H1 (cell line): ENCODE measurements at regions not wholly inside any gene's neighbourhood (a gene's known extent, or its start where the extent isn't known, plus 50 kb on each side); places are given as distances from the start of the nearest gene placed in this dataset.

ENCODE experiments used
- CTCF ChIA-PET: fragments of 300-600 bp; sonication (Branson Sonifier 250); formaldehyde crosslinking; loops from one replicate; lab custom pipeline; 2021; ENCODE audit not compliant: partially characterized antibody; lab: Charles Lee
- POLR2A ChIA-PET: fragments of 300-600 bp; sonication (Branson Sonifier 250); formaldehyde crosslinking; loops from one replicate; lab custom pipeline; 2021; ENCODE audit warnings: inconsistent platforms; ENCODE audit not compliant: partially characterized antibody; lab: Charles Lee
- DNase-seq, 2 experiments: peaks; one replicate each; pipeline versions ENCODE4 v3.0.0 to v3.0.0-alpha.2; 2010 to 2022; ENCODE audit warnings: low spot score in 2 of 2, low read depth in 1 of 2, mixed read lengths in 1 of 2
- FAIRE-seq: peaks from 2 replicates; lab custom pipeline; 2011; peaks lifted over from hg19 to GRCh38; lab: Jason Lieb, UNC
- H2AFZ ChIP-seq: 2 replicates; pipeline ENCODE4 v1.8.1; 2012; ENCODE audit warnings: low read length, inconsistent platforms
- H2AK5ac ChIP-seq: 2 replicates; pipeline ENCODE4 v1.6.1; 2013; ENCODE audit warnings: low read depth, low read length
- H2BK120ac ChIP-seq: replicated peaks from 2 replicates; pipeline ENCODE3; 2013; ENCODE audit warnings: low read depth, low read length, inconsistent platforms
- H2BK12ac ChIP-seq: 2 replicates; pipeline ENCODE4 v1.6.1; 2013; ENCODE audit warnings: low read depth, low read length
- H2BK15ac ChIP-seq: 2 replicates; pipeline ENCODE4 v1.6.1; 2013; ENCODE audit warnings: low read length
- H2BK20ac ChIP-seq: 2 replicates; pipeline ENCODE4 v1.6.1; 2013; ENCODE audit warnings: low read length
- H2BK5ac ChIP-seq: 2 replicates; pipeline ENCODE4 v1.6.1; 2013; ENCODE audit warnings: low read depth, low read length
- H3K14ac ChIP-seq: 2 replicates; pipeline ENCODE4 v1.6.1; 2013; ENCODE audit warnings: inconsistent platforms; ENCODE audit not compliant: insufficient read length
- H3K18ac ChIP-seq: 2 replicates; pipeline ENCODE4 v1.6.1; 2013; ENCODE audit warnings: low read length; ENCODE audit errors: extremely low read depth
- H3K23ac ChIP-seq: 2 replicates; pipeline ENCODE4 v1.6.1; 2013; ENCODE audit warnings: inconsistent platforms; ENCODE audit not compliant: insufficient read length
- H3K23me2 ChIP-seq: 2 replicates; pipeline ENCODE4 v1.6.1; 2013; ENCODE audit warnings: low read depth, low read length
- H3K27ac ChIP-seq: 2 replicates; pipeline ENCODE4 v1.6.1; 2011; ENCODE audit warnings: low read depth, low read length, inconsistent platforms
- H3K27me3 ChIP-seq, 4 experiments: replicated peaks in 1 of 4; 1 replicate in 1 of 4; 2 replicates in 3 of 4; pipeline versions ENCODE4 v1.6.1 to v1.8.1; 2011 to 2013; ENCODE audit warnings: low read length in 3 of 4, mild to moderate bottlenecking in 3 of 4, inconsistent platforms in 2 of 4, mixed read lengths in 2 of 4, moderate library complexity in 1 of 4; ENCODE audit not compliant: control insufficient read depth in 3 of 4, insufficient read depth in 3 of 4; ENCODE audit errors: extremely low read depth in 1 of 4
- H3K36me3 ChIP-seq, 4 experiments: 2 replicates each; pipeline versions ENCODE4 v1.6.1 to v1.8.1; 2011 to 2013; ENCODE audit warnings: mild to moderate bottlenecking in 4 of 4, low read length in 3 of 4, moderate library complexity in 2 of 4, control low read depth in 1 of 4, inconsistent platforms in 1 of 4; ENCODE audit not compliant: insufficient read depth in 4 of 4, control insufficient read depth in 2 of 4
- H3K4ac ChIP-seq: replicated peaks from 2 replicates; pipeline ENCODE3; 2013; ENCODE audit warnings: low read length, low read depth, mixed read lengths, inconsistent platforms; ENCODE audit not compliant: insufficient read length
- H3K4me1 ChIP-seq, 4 experiments: replicated peaks in 1 of 4; 1 replicate in 1 of 4; 2 replicates in 3 of 4; pipeline versions ENCODE4 v1.6.1 to v1.8.1; 2011 to 2013; ENCODE audit warnings: low read length in 3 of 4, inconsistent platforms in 2 of 4, mixed read lengths in 1 of 4; ENCODE audit not compliant: insufficient read depth in 4 of 4, control insufficient read depth in 3 of 4
- H3K4me2 ChIP-seq, 2 experiments: 2 replicates each; pipeline versions ENCODE4 v1.6.1 to v1.8.1; 2011 to 2013; ENCODE audit warnings: low read depth in 2 of 2, low read length in 2 of 2, control low read depth in 1 of 2, inconsistent platforms in 1 of 2, mild to moderate bottlenecking in 1 of 2; ENCODE audit not compliant: insufficient read depth in 1 of 2
- H3K4me3 ChIP-seq, 4 experiments: fragments of 200-600, 300-600 bp in 1 of 4; sonication (generic), shearing (Covaris generic), sonication (Bioruptor Twin) in 1 of 4; 2 replicates each; pipeline versions ENCODE4 v1.5.1 to v1.8.1; 2011 to 2016; ENCODE audit warnings: low read length in 4 of 4, low read depth in 3 of 4, control low read depth in 2 of 4, inconsistent platforms in 2 of 4, mild to moderate bottlenecking in 2 of 4, mixed read lengths in 1 of 4, moderate library complexity in 1 of 4; ENCODE audit not compliant: insufficient read depth in 2 of 4; ENCODE audit errors: extremely low read depth in 1 of 4
- H3K56ac ChIP-seq: replicated peaks from 2 replicates; pipeline ENCODE3; 2013; ENCODE audit warnings: low read depth, mild to moderate bottlenecking, mixed read lengths, low read length, inconsistent platforms; ENCODE audit not compliant: insufficient read length
- H3K79me1 ChIP-seq: 2 replicates; pipeline ENCODE4 v1.6.1; 2013; ENCODE audit warnings: low read depth, low read length, control low read depth
- H3K79me2 ChIP-seq, 2 experiments: 2 replicates each; pipeline versions ENCODE4 v1.6.1 to v1.8.1; 2012 to 2013; ENCODE audit warnings: low read length in 2 of 2, mild to moderate bottlenecking in 2 of 2, inconsistent platforms in 1 of 2; ENCODE audit not compliant: insufficient read depth in 2 of 2, control insufficient read depth in 1 of 2
- H3K9ac ChIP-seq, 4 experiments: replicated peaks in 1 of 4; 1 replicate in 1 of 4; 2 replicates in 3 of 4; pipeline versions ENCODE4 v1.6.1 to v1.8.1; 2011 to 2013; ENCODE audit warnings: low read depth in 3 of 4, low read length in 3 of 4, control low read depth in 2 of 4, mild to moderate bottlenecking in 2 of 4, moderate library complexity in 2 of 4, inconsistent platforms in 1 of 4; ENCODE audit errors: extremely low read depth in 1 of 4
- H3K9me3 ChIP-seq, 2 experiments: 2 replicates each; pipeline versions ENCODE4 v1.6.1 to v1.8.1; 2012 to 2013; ENCODE audit warnings: mild to moderate bottlenecking in 2 of 2, moderate library complexity in 2 of 2, control low read depth in 1 of 2, inconsistent platforms in 1 of 2, low read depth in 1 of 2, low read length in 1 of 2, mixed read lengths in 1 of 2; ENCODE audit not compliant: insufficient read depth in 2 of 2
- H4K20me1 ChIP-seq, 2 experiments: replicated peaks in 1 of 2; 2 replicates each; pipeline versions ENCODE3 to v1.8.1; 2011 to 2013; ENCODE audit warnings: inconsistent platforms in 2 of 2, low read length in 2 of 2, mild to moderate bottlenecking in 1 of 2; ENCODE audit not compliant: insufficient read depth in 2 of 2, control insufficient read depth in 1 of 2
- H4K5ac ChIP-seq: 2 replicates; pipeline ENCODE4 v1.6.1; 2013; ENCODE audit warnings: low read length, low read depth, mixed read lengths, inconsistent platforms; ENCODE audit not compliant: insufficient read length
- H4K8ac ChIP-seq: 2 replicates; pipeline ENCODE4 v1.8.0; 2013; ENCODE audit warnings: mild to moderate bottlenecking, moderate library complexity, low read length, inconsistent platforms; ENCODE audit not compliant: insufficient read depth; ENCODE audit errors: extremely low read depth
- H4K91ac ChIP-seq: replicated peaks from 2 replicates; pipeline ENCODE3; 2013; ENCODE audit warnings: low read length, mixed read lengths, inconsistent platforms; ENCODE audit not compliant: insufficient read length
- CTCF ChIP-seq, 3 experiments: IDR thresholded peaks; 1 replicate in 2 of 3; 2 replicates in 1 of 3; pipeline versions ENCODE4 v1.5.1 to v1.6.1; 2011; ENCODE audit warnings: low read length in 3 of 3, mild to moderate bottlenecking in 3 of 3, inconsistent platforms in 2 of 3, low read depth in 1 of 3, moderate library complexity in 1 of 3; ENCODE audit not compliant: insufficient read depth in 1 of 3; ENCODE audit errors: control extremely low read depth in 1 of 3
- EGR1 ChIP-seq: IDR thresholded peaks from 2 replicates; pipeline ENCODE4 v1.6.1; 2011; ENCODE audit warnings: low read depth, low read length, borderline replicate concordance
- KDM1A ChIP-seq: fragments of 200-600, 300-600 bp; sonication (generic); IDR thresholded peaks from 2 replicates; pipeline ENCODE4 v1.7.1; 2016; ENCODE audit warnings: mild to moderate bottlenecking, low read length, borderline replicate concordance
- RAD21 ChIP-seq, 2 experiments: IDR thresholded peaks in 1 of 2; conservative IDR thresholded peaks in 1 of 2; 2 replicates each; pipeline ENCODE4 v1.6.1; 2011; ENCODE audit warnings: low read depth in 2 of 2, low read length in 2 of 2, improper control_type of control experiment in 1 of 2, inconsistent platforms in 1 of 2, mild to moderate bottlenecking in 1 of 2, moderate library complexity in 1 of 2
- RNF2 ChIP-seq: fragments of 200-900, 300-1000 bp; sonication (generic); IDR thresholded peaks from 2 replicates; pipeline ENCODE4 v1.7.1; 2016; ENCODE audit warnings: borderline replicate concordance, low read depth, mild to moderate bottlenecking, antibody characterized with exemption, low read length; ENCODE audit not compliant: poor library complexity, severe bottlenecking; ENCODE audit errors: missing control alignments
- WGBS, 2 experiments: shearing (Covaris generic) in 1 of 2; methylation state at CpG; one replicate each; pipeline versions ENCODE4 v1.1.6 to v1.1.7; 2013 to 2015; ENCODE audit warnings: low lambda C conversion rate in 2 of 2, mixed read lengths in 2 of 2, inconsistent platforms in 1 of 2, low coverage in 1 of 2, missing lambda C conversion rate in 1 of 2; ENCODE audit not compliant: insufficient replicate concordance in 2 of 2, insufficient coverage in 1 of 2, insufficient read length in 1 of 2; ENCODE audit errors: extremely low coverage in 1 of 2, missing lambda C conversion rate in 1 of 2; 5-methylcytosine and 5-hydroxymethylcytosine counted together

GRCh38 chr2:21730141-21730540, 606.4 kb downstream of the TDRD15 start:
- no peak overlapping the region for H2AFZ ChIP-seq
- no peak overlapping the region for H3K27ac ChIP-seq
- H3K4me3 ChIP-seq: no peak overlapping the region
- DNase-seq (no peak), FAIRE-seq (no peak)
- no peak overlapping the region for H3K23ac ChIP-seq
- H3K4me1 ChIP-seq: no peaks in the 10 kb centered on the region
- no peak overlapping the region for H3K9ac ChIP-seq
- H2BK120ac ChIP-seq: no peak overlapping the region
- H3K4ac ChIP-seq: no peak overlapping the region
- no peaks in the 10 kb centered on the region for H3K36me3 ChIP-seq
- TF ChIP-seq KDM1A (no peak), CTCF (IDR thresholded peaks at IDR 0.05; ENCODE audit: control extremely low read depth in 1 of 3, insufficient read depth in 1 of 3, low read depth in 1 of 3, low read length in 3 of 3) (no peak), EGR1 (no peak), RNF2 (no peak), RAD21 (IDR thresholded peaks at IDR 0.05 in 1 of 2, conservative IDR thresholded peaks at IDR 0.05 in 1 of 2; ENCODE audit: low read depth in 2 of 2, low read length in 2 of 2) (no peak)
- H2BK5ac ChIP-seq: no peak overlapping the region
- H4K5ac ChIP-seq: no peak overlapping the region
- no peaks in the 10 kb centered on the region for H4K20me1 ChIP-seq
- no peaks in the 10 kb centered on the region for H3K27me3 ChIP-seq
- no peak overlapping the region for H3K4me2 ChIP-seq
- no peaks in the 10 kb centered on the region for H3K23me2 ChIP-seq
- no peaks in the 10 kb centered on the region for H3K79me1 ChIP-seq
- no peak overlapping the region for H3K18ac ChIP-seq
- no peaks in the 10 kb centered on the region for H3K79me2 ChIP-seq
- no peak overlapping the region for H2BK12ac ChIP-seq
- 82% methylated on average over 3 of the region's 3 CpGs; no CpG with 5 or more reads in 1 of the 2 experiments for WGBS, 2 experiments
- no peak overlapping the region for H2BK20ac ChIP-seq
- no peaks in the 10 kb centered on the region for H3K9me3 ChIP-seq
- no peak overlapping the region for H4K8ac ChIP-seq
- H3K56ac ChIP-seq: no peak overlapping the region
- H2AK5ac ChIP-seq: no peak overlapping the region
- no peak overlapping the region for H4K91ac ChIP-seq
- ChIA-PET CTCF (no interaction called here), POLR2A (no interaction called here)
- H2BK15ac ChIP-seq: no peak overlapping the region
- H3K14ac ChIP-seq: no peak overlapping the region
